Panc1 (cell line): ENCODE measurements at regions not wholly inside any gene's neighbourhood (a gene's known extent, or its start where the extent isn't known, plus 50 kb on each side); places are given as distances from the start of the nearest gene placed in this dataset.

ENCODE experiments used
- ATAC-seq: fragments of 200-7000 bp; cut with Tn5 transposase; 2 replicates; pipeline ENCODE4 v1.9.1; 2020; ENCODE audit warnings: mild to moderate bottlenecking, moderate library complexity
- BruUV-seq: library from RNA; stranded (reverse); fragments of 400-500 nt; replicated peaks from 2 replicates; lab custom pipeline; 2021; lab: Mats Ljungman, UMichigan
- CTCF ChIA-PET: fragments of 300-600 bp; sonication (Branson Sonifier 250); formaldehyde crosslinking; loops from one replicate; lab custom pipeline; 2022; ENCODE audit warnings: antibody characterized with exemption; lab: Charles Lee
- POLR2A ChIA-PET: fragments of 300-600 bp; sonication (Branson Sonifier 250); formaldehyde crosslinking; loops from one replicate; lab custom pipeline; 2022; ENCODE audit warnings: antibody characterized with exemption; lab: Charles Lee
- DNase-seq: peaks from one replicate; pipeline ENCODE4 v3.0.0-alpha.2; 2010; ENCODE audit warnings: low read depth, low spot score
- H3K27ac ChIP-seq: 2 replicates; pipeline ENCODE4 v1.5.1; 2011; ENCODE audit warnings: mild to moderate bottlenecking, low read length, inconsistent platforms
- H3K27me3 ChIP-seq: fragments of 200-500 bp; sonication (Bioruptor generic); 2 replicates; pipeline ENCODE4 v1.6.0; 2014; ENCODE audit warnings: low read length, inconsistent platforms; ENCODE audit not compliant: control insufficient read depth, insufficient read depth
- H3K36me3 ChIP-seq: fragments of 200-500 bp; sonication (Bioruptor generic); 2 replicates; pipeline ENCODE4 v1.5.1; 2014; ENCODE audit warnings: inconsistent platforms, mild to moderate bottlenecking, low read length, moderate library complexity; ENCODE audit not compliant: control insufficient read depth, insufficient read depth
- H3K4me1 ChIP-seq: 2 replicates; pipeline ENCODE4 v1.5.1; 2011; ENCODE audit warnings: inconsistent platforms, mild to moderate bottlenecking, low read length, moderate library complexity; ENCODE audit not compliant: control insufficient read depth, insufficient read depth
- H3K4me3 ChIP-seq, 2 experiments: 2 replicates each; pipeline ENCODE4 v1.5.1; 2011 to 2012; ENCODE audit warnings: low read depth in 2 of 2, low read length in 2 of 2, mild to moderate bottlenecking in 2 of 2, inconsistent platforms in 1 of 2, moderate library complexity in 1 of 2
- H3K9me3 ChIP-seq: fragments of 200-500 bp; sonication (Bioruptor generic); 2 replicates; pipeline ENCODE4 v1.5.1; 2014; ENCODE audit warnings: low read depth, mild to moderate bottlenecking, inconsistent platforms, low read length, moderate library complexity; ENCODE audit not compliant: control insufficient read depth, insufficient read depth
- POLR2AphosphoS5 ChIP-seq: IDR thresholded peaks from 2 replicates; pipeline ENCODE4 v1.6.1; 2012; ENCODE audit warnings: mild to moderate bottlenecking, low read depth, low read length, moderate library complexity
- SIN3A ChIP-seq: IDR thresholded peaks from 2 replicates; pipeline ENCODE4 v1.6.1; 2012; ENCODE audit warnings: low read depth, mild to moderate bottlenecking, low read length, moderate library complexity, borderline replicate concordance; ENCODE audit not compliant: insufficient read depth
- TCF7L2 ChIP-seq: IDR thresholded peaks from 2 replicates; pipeline ENCODE4 v1.6.1; 2011; ENCODE audit warnings: mild to moderate bottlenecking, low read depth, low read length, inconsistent platforms
- in situ Hi-C: cut with HindIII; loops from 2 replicates; pipeline ENCODE4 v1.10.0; 2016; ENCODE audit warnings: low sequenced_read_pairs, low pct_unique_long_range_greater_than_20kb
- intact Hi-C: fragments of 100-400 bp; cut with micrococcal nuclease; formaldehyde crosslinking; loops from one replicate; pipeline ENCODE4 v1.10.0; 2022; ENCODE audit not compliant: unreplicated experiment
- TF ChIP-seq, protein P1 (sequence below), 2 experiments: IDR thresholded peaks; 2 replicates each; pipeline ENCODE4 v1.6.1; 2011 to 2012; ENCODE audit warnings: low read depth in 2 of 2, control low read depth in 1 of 2, low read length in 1 of 2, mild to moderate bottlenecking in 1 of 2, moderate library complexity in 1 of 2; ENCODE audit not compliant: insufficient read depth in 1 of 2
- TF ChIP-seq, protein P2 (sequence below): fragments of 450-650 bp; IDR thresholded peaks from 2 replicates; pipeline ENCODE4 v1.5.1; 2017; ENCODE audit warnings: mild to moderate bottlenecking

DNA sequence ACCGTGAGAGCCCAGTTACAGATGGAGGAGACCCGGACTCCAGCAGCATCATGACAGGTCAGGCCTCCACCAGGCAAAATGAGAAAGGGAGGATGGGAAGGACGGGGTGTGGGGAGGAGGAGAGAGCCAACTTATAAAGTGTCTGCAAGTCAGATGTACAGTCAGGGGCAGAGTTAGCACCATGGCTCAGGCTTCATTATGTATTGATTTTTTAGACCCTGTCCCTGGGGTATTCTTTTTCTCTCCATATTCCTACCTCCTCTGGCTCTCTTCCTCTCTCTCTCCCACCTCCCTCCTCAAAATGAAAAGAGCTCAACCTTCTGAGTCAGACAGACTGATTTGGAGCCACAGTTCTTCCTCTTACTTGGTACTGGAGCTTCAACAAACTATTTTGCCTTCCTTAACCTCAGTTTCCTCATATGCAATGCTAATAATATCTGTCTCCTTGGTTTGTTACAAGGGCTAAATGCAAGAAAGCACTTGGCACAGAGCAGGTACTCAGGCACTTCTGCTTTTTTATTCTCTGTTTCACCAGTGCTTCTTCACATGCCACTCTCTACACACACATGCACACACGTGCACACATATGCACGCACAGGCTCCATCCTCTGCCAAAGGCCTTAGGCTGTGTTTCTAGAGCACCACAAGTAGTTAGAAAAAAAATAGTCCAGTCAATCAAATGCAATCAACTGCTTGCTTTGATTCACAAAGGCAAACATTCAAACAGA is 92.3 kb upstream of the PKDCC start:
- no peaks in the 10 kb centered on the region for H3K9me3 ChIP-seq
- POLR2A ChIA-PET, result no interaction called here
- H3K27ac ChIP-seq, result no peak overlapping the region
- no peak for DNase-seq
- H3K4me1 ChIP-seq, result no peaks in the 10 kb centered on the region
- peaks cover 12% of the 10 kb centered on the region; the same call in 1 of the 2 replicates for H3K27me3 ChIP-seq
- in situ Hi-C loops, result no loop called here
- CTCF ChIA-PET, result no interaction called here
- no peaks in the 10 kb centered on the region for H3K36me3 ChIP-seq
- no peak overlapping the region for H3K4me3 ChIP-seq
- 0 out of 2 replicates have a peak, but pooled peaks have one; percentile 44 for ATAC-seq
- no TSS peak for BruUV-seq
- intact Hi-C loops, result no loop called here
- TF ChIP-seq SIN3A (no peak), POLR2AphosphoS5 (no peak), TCF7L2 (no peak)
- TF ChIP-seq, protein P1, sequence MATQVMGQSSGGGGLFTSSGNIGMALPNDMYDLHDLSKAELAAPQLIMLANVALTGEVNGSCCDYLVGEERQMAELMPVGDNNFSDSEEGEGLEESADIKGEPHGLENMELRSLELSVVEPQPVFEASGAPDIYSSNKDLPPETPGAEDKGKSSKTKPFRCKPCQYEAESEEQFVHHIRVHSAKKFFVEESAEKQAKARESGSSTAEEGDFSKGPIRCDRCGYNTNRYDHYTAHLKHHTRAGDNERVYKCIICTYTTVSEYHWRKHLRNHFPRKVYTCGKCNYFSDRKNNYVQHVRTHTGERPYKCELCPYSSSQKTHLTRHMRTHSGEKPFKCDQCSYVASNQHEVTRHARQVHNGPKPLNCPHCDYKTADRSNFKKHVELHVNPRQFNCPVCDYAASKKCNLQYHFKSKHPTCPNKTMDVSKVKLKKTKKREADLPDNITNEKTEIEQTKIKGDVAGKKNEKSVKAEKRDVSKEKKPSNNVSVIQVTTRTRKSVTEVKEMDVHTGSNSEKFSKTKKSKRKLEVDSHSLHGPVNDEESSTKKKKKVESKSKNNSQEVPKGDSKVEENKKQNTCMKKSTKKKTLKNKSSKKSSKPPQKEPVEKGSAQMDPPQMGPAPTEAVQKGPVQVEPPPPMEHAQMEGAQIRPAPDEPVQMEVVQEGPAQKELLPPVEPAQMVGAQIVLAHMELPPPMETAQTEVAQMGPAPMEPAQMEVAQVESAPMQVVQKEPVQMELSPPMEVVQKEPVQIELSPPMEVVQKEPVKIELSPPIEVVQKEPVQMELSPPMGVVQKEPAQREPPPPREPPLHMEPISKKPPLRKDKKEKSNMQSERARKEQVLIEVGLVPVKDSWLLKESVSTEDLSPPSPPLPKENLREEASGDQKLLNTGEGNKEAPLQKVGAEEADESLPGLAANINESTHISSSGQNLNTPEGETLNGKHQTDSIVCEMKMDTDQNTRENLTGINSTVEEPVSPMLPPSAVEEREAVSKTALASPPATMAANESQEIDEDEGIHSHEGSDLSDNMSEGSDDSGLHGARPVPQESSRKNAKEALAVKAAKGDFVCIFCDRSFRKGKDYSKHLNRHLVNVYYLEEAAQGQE (IDR thresholded peaks at IDR 0.05; ENCODE audit: insufficient read depth in 1 of 2, low read depth in 2 of 2, low read length in 1 of 2), result no peak
- TF ChIP-seq, protein P2, sequence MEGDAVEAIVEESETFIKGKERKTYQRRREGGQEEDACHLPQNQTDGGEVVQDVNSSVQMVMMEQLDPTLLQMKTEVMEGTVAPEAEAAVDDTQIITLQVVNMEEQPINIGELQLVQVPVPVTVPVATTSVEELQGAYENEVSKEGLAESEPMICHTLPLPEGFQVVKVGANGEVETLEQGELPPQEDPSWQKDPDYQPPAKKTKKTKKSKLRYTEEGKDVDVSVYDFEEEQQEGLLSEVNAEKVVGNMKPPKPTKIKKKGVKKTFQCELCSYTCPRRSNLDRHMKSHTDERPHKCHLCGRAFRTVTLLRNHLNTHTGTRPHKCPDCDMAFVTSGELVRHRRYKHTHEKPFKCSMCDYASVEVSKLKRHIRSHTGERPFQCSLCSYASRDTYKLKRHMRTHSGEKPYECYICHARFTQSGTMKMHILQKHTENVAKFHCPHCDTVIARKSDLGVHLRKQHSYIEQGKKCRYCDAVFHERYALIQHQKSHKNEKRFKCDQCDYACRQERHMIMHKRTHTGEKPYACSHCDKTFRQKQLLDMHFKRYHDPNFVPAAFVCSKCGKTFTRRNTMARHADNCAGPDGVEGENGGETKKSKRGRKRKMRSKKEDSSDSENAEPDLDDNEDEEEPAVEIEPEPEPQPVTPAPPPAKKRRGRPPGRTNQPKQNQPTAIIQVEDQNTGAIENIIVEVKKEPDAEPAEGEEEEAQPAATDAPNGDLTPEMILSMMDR, result no peak

DNA sequence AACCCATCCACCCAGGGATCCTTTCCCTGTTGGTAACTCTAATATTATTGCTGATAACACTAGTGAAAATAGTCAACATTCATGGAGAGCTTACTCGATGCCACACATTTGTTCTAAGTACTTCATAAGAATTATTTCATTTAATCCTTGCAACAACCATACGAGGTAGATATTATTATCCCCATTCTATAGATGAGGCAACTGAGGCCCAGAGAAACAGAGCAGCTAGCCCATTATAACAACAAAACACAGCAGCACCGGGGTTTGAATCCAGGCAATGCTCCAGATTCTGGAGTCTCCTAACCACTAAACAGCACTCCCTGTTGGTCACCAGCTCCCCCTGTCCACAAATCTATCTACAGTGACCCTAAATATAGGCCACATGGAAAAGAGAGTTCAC is 90.4 kb upstream of the PKDCC start:
- TF ChIP-seq, protein P2, result no peak
- TF ChIP-seq, protein P1 (IDR thresholded peaks at IDR 0.05; ENCODE audit: insufficient read depth in 1 of 2, low read depth in 2 of 2, low read length in 1 of 2), result no peak
- TF ChIP-seq POLR2AphosphoS5 (no peak), TCF7L2 (no peak), SIN3A (no peak)
- ATAC-seq (no peak), DNase-seq (no peak)
- POLR2A ChIA-PET, result no interaction called here
- intact Hi-C loops, result no loop called here
- no TSS peak for BruUV-seq
- Histone ChIP-seq H3K27ac (no peak overlapping the region), H3K27me3 (peaks cover 14% of the 10 kb centered on the region; the same call in 1 of the 2 replicates), H3K36me3 (no peaks in the 10 kb centered on the region), H3K9me3 (no peaks in the 10 kb centered on the region), H3K4me1 (no peaks in the 10 kb centered on the region), H3K4me3 (no peak overlapping the region)
- CTCF ChIA-PET, result no interaction called here
- in situ Hi-C loops, result no loop called here
